H9 (cell line): ENCODE measurements at regions not wholly inside any gene's neighbourhood (a gene's known extent, or its start where the extent isn't known, plus 50 kb on each side); places are given as distances from the start of the nearest gene placed in this dataset.

ENCODE experiments used
- DNase-seq: peaks from one replicate; pipeline ENCODE4 v3.0.0-alpha.2; 2017
- H2AFZ ChIP-seq: one replicate; pipeline ENCODE4 v1.6.1; 2013; ENCODE audit warnings: mild to moderate bottlenecking, low read length, control low read depth, moderate library complexity
- H2AK5ac ChIP-seq: 2 replicates; pipeline ENCODE4 v1.6.1; 2013; ENCODE audit warnings: low read length, control low read depth, mixed read lengths; ENCODE audit not compliant: insufficient read length
- H2BK120ac ChIP-seq: one replicate; pipeline ENCODE4 v1.6.1; 2013; ENCODE audit warnings: low read depth, mild to moderate bottlenecking, low read length, control low read depth, inconsistent platforms; ENCODE audit not compliant: poor library complexity, severe bottlenecking
- H2BK12ac ChIP-seq: 2 replicates; pipeline ENCODE4 v1.6.1; 2013; ENCODE audit warnings: low read length, control low read depth, mixed read lengths, low read depth; ENCODE audit not compliant: insufficient read length
- H2BK15ac ChIP-seq: 2 replicates; pipeline ENCODE4 v1.6.1; 2013; ENCODE audit warnings: low read depth, low read length, control low read depth
- H2BK20ac ChIP-seq: one replicate; pipeline ENCODE4 v1.6.1; 2013; ENCODE audit warnings: low read depth, mild to moderate bottlenecking, low read length, control low read depth, inconsistent platforms; ENCODE audit not compliant: poor library complexity, severe bottlenecking
- H2BK5ac ChIP-seq: 2 replicates; pipeline ENCODE4 v1.6.1; 2013; ENCODE audit warnings: low read length, control low read depth, mixed read lengths; ENCODE audit not compliant: insufficient read length
- H3K14ac ChIP-seq: 2 replicates; pipeline ENCODE4 v1.6.1; 2013; ENCODE audit warnings: low read length, control low read depth; ENCODE audit not compliant: insufficient read depth
- H3K18ac ChIP-seq: 2 replicates; pipeline ENCODE4 v1.6.1; 2013; ENCODE audit warnings: low read depth, mild to moderate bottlenecking, mixed read lengths, low read length, control low read depth; ENCODE audit not compliant: insufficient read length
- H3K23ac ChIP-seq: 2 replicates; pipeline ENCODE4 v1.6.1; 2013; ENCODE audit warnings: low read length, control low read depth, mixed read lengths, low read depth; ENCODE audit not compliant: insufficient read length
- H3K23me2 ChIP-seq: 2 replicates; pipeline ENCODE4 v1.6.1; 2013; ENCODE audit warnings: low read depth, mild to moderate bottlenecking, mixed read lengths, low read length, control low read depth; ENCODE audit not compliant: insufficient read length, poor library complexity, severe bottlenecking
- H3K27ac ChIP-seq: 2 replicates; pipeline ENCODE4 v1.5.1; 2013; ENCODE audit warnings: low read length, control low read depth, mixed read lengths, low read depth; ENCODE audit not compliant: insufficient read length
- H3K27me3 ChIP-seq: 2 replicates; pipeline ENCODE4 v1.6.1; 2013; ENCODE audit warnings: low read length, control low read depth, inconsistent platforms; ENCODE audit not compliant: insufficient read depth
- H3K4ac ChIP-seq: 2 replicates; pipeline ENCODE4 v1.6.1; 2013; ENCODE audit warnings: low read depth, mild to moderate bottlenecking, control low read depth, inconsistent platforms, low read length, moderate library complexity
- H3K4me1 ChIP-seq: 2 replicates; pipeline ENCODE4 v1.6.1; 2013; ENCODE audit warnings: low read length, control low read depth, inconsistent platforms; ENCODE audit not compliant: insufficient read depth
- H3K4me2 ChIP-seq: 2 replicates; pipeline ENCODE4 v1.6.1; 2013; ENCODE audit warnings: low read length, control low read depth, mixed read lengths; ENCODE audit not compliant: insufficient read length, insufficient read depth
- H3K56ac ChIP-seq: 2 replicates; pipeline ENCODE4 v1.6.1; 2013; ENCODE audit warnings: low read depth, mild to moderate bottlenecking, mixed read lengths, low read length, control low read depth; ENCODE audit not compliant: insufficient read length
- H3K79me1 ChIP-seq: 2 replicates; pipeline ENCODE4 v1.6.1; 2013; ENCODE audit warnings: low read depth, mild to moderate bottlenecking, moderate library complexity, low read length, control low read depth, inconsistent platforms; ENCODE audit not compliant: insufficient read depth, poor library complexity, severe bottlenecking
- H3K79me2 ChIP-seq: 2 replicates; pipeline ENCODE4 v1.6.1; 2013; ENCODE audit warnings: low read length, control low read depth, inconsistent platforms; ENCODE audit not compliant: insufficient read depth
- H3K9ac ChIP-seq: 2 replicates; pipeline ENCODE4 v1.6.1; 2013; ENCODE audit warnings: low read length, control low read depth, mixed read lengths; ENCODE audit not compliant: insufficient read length; ENCODE audit errors: extremely low read depth
- H3K9me3 ChIP-seq: one replicate; pipeline ENCODE4 v1.6.1; 2013; ENCODE audit warnings: low read depth, low read length, inconsistent platforms; ENCODE audit not compliant: control insufficient read depth
- H3T11ph ChIP-seq: one replicate; pipeline ENCODE4 v1.6.1; 2013; ENCODE audit warnings: mild to moderate bottlenecking, low read length, control low read depth, inconsistent platforms
- H4K20me1 ChIP-seq: one replicate; pipeline ENCODE4 v1.6.1; 2013; ENCODE audit not compliant: control insufficient read depth, insufficient read length, insufficient read depth
- H4K5ac ChIP-seq: 2 replicates; pipeline ENCODE4 v1.6.1; 2013; ENCODE audit warnings: low read depth, mild to moderate bottlenecking, mixed read lengths, low read length, control low read depth; ENCODE audit not compliant: insufficient read length
- H4K8ac ChIP-seq: replicated peaks from 2 replicates; pipeline ENCODE4 v1.6.1; 2013; ENCODE audit warnings: low read length, control low read depth, mixed read lengths, low read depth; ENCODE audit not compliant: insufficient read length
- H4K91ac ChIP-seq: 2 replicates; pipeline ENCODE4 v1.6.1; 2013; ENCODE audit warnings: low read depth, mild to moderate bottlenecking, moderate library complexity, mixed read lengths, low read length, control low read depth; ENCODE audit not compliant: insufficient read length
- H3K27ac Mint-ChIP-seq, 3 experiments: 2 replicates in 2 of 3; 3 replicates in 1 of 3; pipeline ENCODE4 v1.8.0; 2020 to 2021; ENCODE audit warnings: mixed read lengths in 3 of 3, mild to moderate bottlenecking in 1 of 3, moderate library complexity in 1 of 3
- H3K27me3 Mint-ChIP-seq: 2 replicates; pipeline ENCODE4 v1.8.0; 2021; ENCODE audit warnings: low read depth, mild to moderate bottlenecking, moderate library complexity, mixed read lengths
- H3K36me3 Mint-ChIP-seq, 3 experiments: 2 replicates in 2 of 3; 3 replicates in 1 of 3; pipeline ENCODE4 v1.8.0; 2020 to 2021; ENCODE audit warnings: low read depth in 3 of 3, mixed read lengths in 3 of 3; ENCODE audit not compliant: insufficient read depth in 1 of 3
- H3K4me1 Mint-ChIP-seq, 2 experiments: 2 replicates each; pipeline ENCODE4 v1.8.0; 2020; ENCODE audit warnings: mixed read lengths in 2 of 2
- H3K4me3 Mint-ChIP-seq, 2 experiments: 2 replicates in 1 of 2; 3 replicates in 1 of 2; pipeline ENCODE4 v1.8.0; 2020 to 2021; ENCODE audit warnings: mild to moderate bottlenecking in 2 of 2, mixed read lengths in 2 of 2, moderate library complexity in 1 of 2
- H3K9me3 Mint-ChIP-seq, 2 experiments: 2 replicates in 1 of 2; 3 replicates in 1 of 2; pipeline ENCODE4 v1.8.0; 2020; ENCODE audit warnings: mild to moderate bottlenecking in 2 of 2, mixed read lengths in 2 of 2, moderate library complexity in 1 of 2
- CTCF ChIP-seq: fragments of 200-600 bp; sonication (generic); conservative IDR thresholded peaks from 3 replicates; pipeline ENCODE4 v1.8.0; 2021; ENCODE audit warnings: antibody characterized with exemption, mild to moderate bottlenecking

- no peak overlapping the region for H4K91ac ChIP-seq
- no peak overlapping the region for H3K56ac ChIP-seq
- no peaks in the 10 kb centered on the region; the same call in 1 of the 2 replicates for H3K4me1 ChIP-seq
- H4K20me1 ChIP-seq, result no peaks in the 10 kb centered on the region
- H2BK15ac ChIP-seq, result no peak overlapping the region
- no peak overlapping the region for H3K18ac ChIP-seq
- H3K9me3 ChIP-seq, result no peaks in the 10 kb centered on the region
- H4K8ac ChIP-seq, result no peak overlapping the region
- no peak overlapping the region for H2BK5ac ChIP-seq
- H3K27me3 Mint-ChIP-seq, result peaks cover 6% of the 10 kb centered on the region
- no peak overlapping the region for H2AK5ac ChIP-seq
- no peak overlapping the region for H3K14ac ChIP-seq
- no peak overlapping the region for H3K4me3 Mint-ChIP-seq
- no peaks in the 10 kb centered on the region for H3K79me2 ChIP-seq
- no peaks in the 10 kb centered on the region for H3K79me1 ChIP-seq
- H3K9me3 Mint-ChIP-seq, result no peaks in the 10 kb centered on the region
- H3K27ac Mint-ChIP-seq, result no peak overlapping the region
- H3K27ac ChIP-seq, result no peak overlapping the region
- no peak overlapping the region for H3K4ac ChIP-seq
- H2BK12ac ChIP-seq, result no peak overlapping the region
- no peaks in the 10 kb centered on the region for H3K27me3 ChIP-seq
- peaks cover 25 to 29% of the 10 kb centered on the region in 2 experiments for H3K4me1 Mint-ChIP-seq
- H3K36me3 Mint-ChIP-seq, result no peaks in the 10 kb centered on the region; a peak in 2 of 7 replicates
- H3K9ac ChIP-seq, result no peak overlapping the region
- no peak overlapping the region for H3K23ac ChIP-seq
- no peak for DNase-seq
- no peak overlapping the region for H2BK120ac ChIP-seq
- no peak overlapping the region for H4K5ac ChIP-seq
- no peaks in the 10 kb centered on the region for H3K23me2 ChIP-seq
- no peak overlapping the region for H3K4me2 ChIP-seq
- H2BK20ac ChIP-seq, result no peak overlapping the region
- no peak overlapping the region for H2AFZ ChIP-seq
- H3T11ph ChIP-seq, result no peak overlapping the region
- no peak for TF ChIP-seq CTCF
Observed at GRCh38 chr1:228857611-228858010, 122.3 kb downstream of the RHOU start.
